HG02884 (cell line): ENCODE measurements at regions not wholly inside any gene's neighbourhood (a gene's known extent, or its start where the extent isn't known, plus 50 kb on each side); places are given as distances from the start of the nearest gene placed in this dataset.
A peak's percentile ranks its signal among the peaks of the same experiment; 100 is the strongest.
"Not testable (repeated sequence)": the region's sequence is repeated elsewhere in the genome, so short reads cannot be mapped to it uniquely, and the experiment has no call there.

ENCODE experiments used
- ATAC-seq: cut with Tn5 transposase; IDR thresholded peaks from one replicate; pipeline ENCODE4 v1.9.1; 2021; ENCODE audit warnings: mild to moderate bottlenecking, moderate library complexity; ENCODE audit not compliant: unreplicated experiment

DNA sequence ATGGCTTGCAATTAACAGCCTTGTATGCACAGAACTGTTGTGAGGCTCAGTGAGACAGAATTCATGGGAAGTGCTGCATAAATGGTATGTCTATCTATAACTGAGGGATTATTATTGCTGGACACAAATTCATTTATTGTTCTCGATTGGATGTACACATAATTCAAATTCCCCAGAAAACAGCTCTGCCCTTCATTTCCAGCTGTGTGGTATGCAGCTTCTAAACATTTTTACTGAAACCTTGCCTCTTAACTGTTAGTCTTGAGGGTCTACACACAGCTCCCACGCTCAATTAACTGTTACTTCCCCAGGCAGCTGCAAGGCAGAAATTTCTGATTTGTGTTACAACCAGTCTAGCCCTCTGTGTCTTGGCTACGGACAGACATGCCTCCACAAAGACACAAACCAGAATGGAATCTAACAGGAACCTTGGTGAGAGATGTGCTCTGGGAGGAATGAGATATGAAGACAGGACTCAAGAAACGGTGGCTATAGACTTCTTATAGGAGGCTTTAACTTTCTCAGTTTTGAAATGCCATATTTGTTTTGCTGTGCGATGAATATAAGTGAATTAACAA, 139.7 kb upstream of the TBL1XR1 start:
- ATAC-seq, result no peak

DNA sequence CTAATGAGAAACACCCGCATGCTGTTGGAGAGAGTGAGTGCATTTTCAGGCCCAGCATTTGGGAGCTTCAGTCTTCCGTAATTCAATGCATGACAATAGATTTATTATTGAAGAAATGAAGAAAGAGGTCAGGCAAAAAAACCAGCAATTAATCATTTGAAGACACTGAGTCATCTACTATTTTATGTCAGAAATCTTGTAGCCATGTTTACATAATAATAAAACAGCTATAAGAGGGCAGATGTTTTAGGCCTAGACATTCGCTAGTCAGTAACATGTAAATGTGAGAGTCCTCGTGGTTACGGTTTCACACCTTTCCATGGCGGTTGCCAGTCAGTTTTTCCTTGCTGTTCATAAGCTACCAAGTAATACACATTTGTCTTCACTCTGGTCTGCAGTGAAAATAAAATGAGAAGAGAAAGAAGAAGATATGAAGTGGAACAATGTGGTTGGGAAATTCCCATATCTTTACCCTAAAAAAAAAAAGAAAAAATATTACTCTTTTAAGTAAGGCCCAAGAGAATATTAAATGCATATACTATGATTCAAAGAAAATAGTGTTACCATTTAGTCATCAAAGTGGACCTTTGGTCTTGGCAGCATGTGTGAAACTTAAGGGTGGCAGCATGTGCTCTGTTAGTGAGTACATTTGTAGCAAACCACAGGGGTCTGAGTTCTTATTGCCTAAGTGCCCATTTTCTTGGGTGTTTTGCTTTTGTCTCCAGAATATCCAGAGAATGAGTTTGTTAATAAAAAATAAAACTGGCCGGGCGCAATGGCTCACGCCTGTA, 140.5 kb upstream of the TBL1XR1 start:
- ATAC-seq, result peak; percentile 91

DNA sequence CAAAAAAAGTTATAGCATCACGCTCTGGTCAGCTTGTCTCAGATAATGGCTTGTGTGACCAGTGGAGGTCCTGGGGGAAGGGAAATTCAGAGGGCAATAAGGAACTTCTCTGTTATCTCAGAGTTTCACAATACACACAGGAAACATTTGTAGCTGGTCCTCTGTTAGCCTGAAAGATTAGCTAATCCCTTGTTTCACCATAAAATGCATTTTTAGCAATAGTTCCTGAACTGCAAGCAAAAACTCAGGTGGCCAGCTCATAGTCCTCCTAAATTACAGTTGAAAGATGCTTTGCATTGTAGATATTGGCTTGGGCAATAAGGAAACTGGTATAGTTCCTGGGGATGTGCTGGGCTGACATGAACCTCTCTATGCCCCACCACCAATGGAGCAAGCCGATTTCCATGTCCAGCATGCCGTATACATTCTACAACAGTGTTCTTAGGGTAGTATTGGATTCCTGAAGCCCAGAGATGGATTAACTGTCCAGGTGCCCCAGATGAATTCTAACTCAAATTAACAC, 141.5 kb upstream of the TBL1XR1 start:
- peak; percentile 30 for ATAC-seq

DNA sequence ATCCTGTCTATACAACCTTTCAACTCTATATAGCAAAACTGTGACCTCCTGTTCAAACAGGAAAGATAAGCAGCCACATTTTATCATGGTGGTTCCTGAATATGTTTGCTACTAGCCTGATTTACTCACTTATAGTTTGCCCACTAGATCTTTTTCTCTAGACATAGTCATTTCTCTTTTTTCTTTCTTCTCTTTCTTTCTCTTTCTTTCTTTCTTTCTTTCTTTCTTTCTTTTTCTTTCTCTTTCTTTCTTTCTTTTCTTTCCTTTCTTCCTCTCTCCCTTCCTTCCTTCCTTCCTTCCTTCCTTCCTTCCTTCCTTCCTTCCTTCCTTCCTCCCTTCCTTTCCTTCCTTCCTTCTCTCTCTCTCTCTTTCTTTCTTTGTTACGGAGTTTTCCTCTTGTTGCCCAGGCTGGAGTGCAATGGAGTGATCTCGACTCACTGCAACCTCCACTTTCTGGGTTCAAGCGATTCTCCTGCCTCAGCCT, 142.0 kb upstream of the TBL1XR1 start:
- ATAC-seq, result not testable (repeated sequence)

DNA sequence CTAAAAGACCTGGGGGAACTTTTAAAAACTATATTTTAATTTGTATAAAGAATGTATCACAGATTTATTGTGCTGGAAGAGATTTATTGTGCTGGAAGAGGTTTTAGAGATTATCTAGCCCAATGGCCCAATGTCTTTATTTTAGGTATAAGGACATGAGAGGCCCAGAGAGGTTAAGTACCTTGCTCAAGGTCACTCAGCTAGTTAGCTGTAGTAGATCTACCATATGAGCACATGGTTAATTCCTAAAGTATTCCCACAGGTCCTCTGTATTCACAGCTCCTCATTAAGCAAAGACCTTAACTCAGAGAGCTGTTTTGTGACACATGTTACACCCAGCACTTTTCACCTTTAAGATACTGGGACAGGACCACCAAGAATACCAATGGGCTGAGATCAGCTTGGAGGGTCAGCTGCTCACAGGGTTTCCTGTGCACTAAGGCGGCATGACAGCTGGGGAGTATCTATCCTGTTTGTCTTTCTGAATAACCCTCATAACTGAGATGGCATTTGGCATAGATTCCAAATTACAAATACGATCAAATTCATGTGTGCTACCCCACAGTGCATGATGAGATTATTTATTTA, 143.1 kb upstream of the TBL1XR1 start:
- no peak for ATAC-seq

DNA sequence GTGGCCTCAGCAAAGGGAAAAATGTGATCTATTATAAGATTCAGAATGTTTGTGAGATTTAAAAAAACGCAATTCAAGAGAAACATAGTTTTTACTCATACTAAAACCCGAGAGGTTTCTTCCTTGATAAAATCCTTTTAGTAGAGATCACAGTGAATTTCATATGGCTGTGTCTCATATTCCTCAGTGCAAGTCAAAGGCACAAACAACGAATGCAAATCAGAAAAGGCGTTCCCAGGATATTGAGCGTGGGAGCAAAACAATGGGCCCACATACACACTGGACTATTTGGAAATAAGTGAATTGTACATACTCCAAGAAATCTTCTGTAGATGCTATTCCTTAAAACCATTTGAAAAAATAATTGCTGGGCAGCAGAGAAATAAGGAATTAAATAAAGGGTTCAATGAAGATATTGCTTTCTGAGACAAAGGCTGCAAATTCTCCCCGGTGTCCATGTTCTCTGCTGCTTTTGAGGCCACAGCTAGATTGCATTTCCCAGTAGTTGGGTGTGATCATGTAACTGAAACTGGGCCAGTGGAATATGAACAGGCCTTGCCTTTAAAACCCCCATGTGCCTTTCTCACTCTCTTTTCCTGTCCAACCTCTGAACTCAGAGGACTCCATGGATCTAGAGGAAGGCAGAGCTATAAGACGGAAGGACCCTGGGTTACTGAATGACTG, 144.6 kb upstream of the TBL1XR1 start:
- ATAC-seq, result no peak

DNA sequence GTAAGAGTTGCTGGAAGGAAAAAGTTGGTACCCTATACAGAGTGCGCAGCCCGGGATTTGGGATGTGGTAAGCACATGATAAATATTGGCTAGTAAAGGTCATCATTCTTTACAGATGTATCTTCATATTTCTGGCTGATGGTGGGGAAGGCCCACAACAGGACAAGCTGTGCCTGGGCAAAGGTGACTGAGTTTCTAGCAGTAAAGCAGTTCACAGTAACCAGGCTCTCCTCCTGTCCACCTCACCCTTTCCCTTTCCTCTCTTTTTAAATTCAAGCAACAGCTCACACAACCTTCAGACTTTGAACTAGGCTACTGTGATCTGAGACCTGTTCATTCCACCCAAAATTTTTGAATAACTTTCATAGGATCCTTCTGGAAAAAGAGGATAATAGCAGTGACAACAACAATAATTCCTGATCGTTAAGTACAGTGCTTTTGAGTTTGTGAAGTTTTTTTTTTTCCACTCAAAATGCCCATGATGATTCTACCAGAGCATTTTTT, 145.9 kb upstream of the TBL1XR1 start:
- no peak for ATAC-seq

DNA sequence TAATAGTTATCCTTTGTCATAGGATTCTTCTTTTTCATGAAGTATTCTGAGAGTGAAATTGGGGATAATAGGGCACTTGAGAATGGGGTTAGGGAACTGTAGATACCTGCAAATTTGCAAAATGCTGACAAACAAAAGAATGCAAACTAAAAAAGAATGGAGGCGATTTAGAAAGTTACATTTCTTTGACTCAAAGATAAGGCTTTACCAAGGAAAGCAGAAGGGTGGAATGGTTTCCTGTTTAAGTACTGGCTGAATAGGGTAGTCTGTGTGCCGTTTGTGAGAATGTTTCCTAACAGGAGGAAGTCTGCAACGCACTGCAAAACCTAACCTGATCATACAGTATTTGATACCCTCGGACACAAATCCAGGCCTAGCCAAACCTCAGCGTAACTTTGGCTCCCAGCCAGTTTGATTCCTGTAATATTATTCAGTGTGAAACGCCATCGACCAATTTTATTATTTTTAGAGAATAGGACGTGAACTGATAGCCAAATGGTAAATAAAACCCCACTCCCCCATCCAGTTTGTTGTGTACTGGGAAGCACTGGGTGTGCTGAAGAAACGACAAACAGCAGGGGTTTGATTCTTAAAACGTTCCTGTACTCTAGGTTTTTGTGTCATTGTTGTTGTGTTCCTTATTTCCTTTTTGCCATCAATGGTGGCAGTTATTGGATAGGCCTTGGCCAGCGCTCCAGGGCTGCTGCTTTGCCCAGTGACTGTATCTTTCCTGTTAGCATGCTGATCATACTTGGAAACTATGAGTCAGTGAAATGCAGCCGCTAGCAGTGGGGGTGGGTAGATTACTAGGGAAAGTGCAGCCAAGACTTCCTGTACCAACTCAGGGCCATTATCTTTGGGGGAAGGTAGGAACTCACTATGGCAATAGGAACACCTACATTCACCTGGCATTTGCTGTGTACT, 148.0 kb upstream of the TBL1XR1 start:
- ATAC-seq, result peak; percentile 83

DNA sequence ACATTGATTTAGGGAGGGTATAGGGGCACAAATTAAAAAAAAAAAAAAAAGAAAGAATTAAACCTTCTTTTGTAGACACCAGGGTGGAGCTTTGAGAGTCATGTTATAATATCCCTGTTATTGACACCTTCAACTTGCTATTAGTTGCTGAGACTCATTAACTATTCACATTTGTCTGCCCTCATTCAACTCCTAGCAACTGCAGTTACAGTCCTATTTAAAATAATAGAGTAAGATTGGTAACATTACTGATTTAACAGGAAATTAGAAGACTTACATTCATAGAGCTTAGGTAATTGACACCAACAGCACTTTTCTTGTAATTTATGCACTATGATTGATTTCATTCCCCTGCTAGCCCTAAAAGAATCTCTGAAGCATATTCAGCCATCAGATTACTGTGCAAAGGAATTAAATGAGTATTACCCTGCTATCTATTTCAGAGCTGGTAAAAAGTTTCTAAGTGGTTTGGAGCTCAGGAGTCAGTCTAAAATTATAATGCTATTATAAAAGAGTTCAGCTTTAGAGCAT, 148.8 kb upstream of the TBL1XR1 start:
- peak; percentile 26 for ATAC-seq

DNA sequence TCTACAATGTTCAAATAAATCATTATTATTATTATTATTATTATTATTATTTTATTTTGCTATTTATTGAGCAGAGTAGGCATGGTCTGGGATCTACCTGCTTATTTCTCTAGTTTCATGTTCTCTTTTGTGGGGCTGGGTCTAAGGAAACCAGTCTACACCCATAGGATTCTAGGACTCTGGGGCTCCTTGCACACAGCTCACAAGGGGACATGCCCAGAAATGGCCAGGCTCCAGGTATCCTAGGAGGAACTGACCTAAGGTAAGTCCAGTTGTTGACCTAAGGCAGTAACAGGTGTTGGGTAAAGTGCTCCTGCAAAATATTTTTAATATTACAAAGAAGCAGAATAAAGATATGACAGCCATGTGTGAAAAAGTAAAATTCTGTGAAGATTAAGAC, 149.6 kb upstream of the TBL1XR1 start:
- ATAC-seq, result no peak

DNA sequence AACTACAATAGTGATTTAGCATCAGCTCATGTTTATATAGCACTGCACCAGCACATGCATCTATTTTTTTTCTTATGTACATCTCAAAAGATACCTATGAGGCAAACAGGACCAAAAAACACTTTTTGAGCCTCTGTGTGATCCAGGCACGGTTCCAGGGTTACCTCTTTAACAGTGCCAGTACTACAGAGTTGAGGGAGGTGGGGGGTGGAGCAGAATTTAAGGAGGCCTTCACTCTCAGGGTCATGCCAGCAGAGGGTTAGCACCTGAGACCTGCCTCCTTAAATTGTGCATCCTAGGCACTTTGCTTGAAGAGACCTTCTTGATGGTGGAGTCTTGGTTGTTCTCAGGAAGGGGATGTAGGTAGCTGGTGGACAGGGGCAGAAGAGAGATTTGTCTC, 150.3 kb upstream of the TBL1XR1 start:
- ATAC-seq, result no peak

DNA sequence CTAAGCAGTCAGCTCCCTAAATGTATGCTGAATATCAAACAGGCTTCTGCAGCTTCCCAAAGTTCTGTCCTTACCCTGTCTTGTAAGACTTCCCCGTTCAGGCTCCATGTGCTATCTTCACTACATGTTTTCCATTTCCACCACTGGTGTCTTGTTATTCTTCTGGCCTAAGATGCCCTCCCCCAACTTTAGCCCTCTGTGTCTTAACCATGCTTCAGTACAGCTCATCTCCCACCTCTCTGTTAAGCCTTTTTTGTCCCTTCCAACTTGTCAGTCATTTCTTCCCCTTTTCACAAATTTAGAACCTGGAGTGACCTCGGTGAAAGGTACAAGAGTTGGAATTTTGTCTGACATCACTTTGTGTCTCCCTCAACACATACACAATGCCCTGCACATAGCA, 151.7 kb upstream of the TBL1XR1 start:
- no peak for ATAC-seq

DNA sequence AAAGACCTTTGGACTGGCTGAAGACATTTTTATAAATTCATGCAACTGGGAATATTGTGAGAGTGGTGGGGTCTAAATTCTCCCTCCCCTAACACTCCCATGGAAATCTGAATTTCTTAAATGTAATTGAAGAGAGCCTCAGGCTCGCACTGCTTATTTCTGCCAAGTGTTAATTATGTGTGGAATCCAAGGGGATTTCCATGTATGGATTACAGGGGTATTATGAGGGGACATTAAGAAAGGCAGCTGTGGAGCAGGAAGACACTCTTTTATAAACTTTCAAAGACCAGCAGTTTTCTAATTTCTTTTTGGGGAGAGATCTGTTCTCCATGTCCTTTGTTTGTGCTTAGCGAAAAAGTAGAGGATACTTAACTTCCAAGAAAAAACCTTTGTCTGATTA, 152.1 kb upstream of the TBL1XR1 start:
- no peak for ATAC-seq

DNA sequence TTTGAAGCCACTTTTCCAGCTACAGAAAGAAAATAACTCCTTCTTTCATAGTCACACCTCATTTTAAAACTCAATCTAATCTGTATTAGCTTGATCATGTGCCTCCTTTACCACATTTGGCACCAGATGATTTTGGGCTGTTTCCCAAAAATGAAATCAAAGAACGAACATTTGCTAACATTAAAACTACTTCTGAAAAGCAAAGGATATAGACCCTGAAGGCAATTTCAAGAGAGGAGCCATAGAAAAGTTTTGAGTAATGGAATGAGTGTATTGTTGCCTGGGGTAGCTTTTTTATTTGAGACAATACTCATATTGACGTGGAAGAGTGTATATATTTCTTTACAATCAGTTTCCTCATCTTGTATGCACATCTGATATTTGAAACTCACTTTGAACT, 152.8 kb upstream of the TBL1XR1 start:
- no peak for ATAC-seq

DNA sequence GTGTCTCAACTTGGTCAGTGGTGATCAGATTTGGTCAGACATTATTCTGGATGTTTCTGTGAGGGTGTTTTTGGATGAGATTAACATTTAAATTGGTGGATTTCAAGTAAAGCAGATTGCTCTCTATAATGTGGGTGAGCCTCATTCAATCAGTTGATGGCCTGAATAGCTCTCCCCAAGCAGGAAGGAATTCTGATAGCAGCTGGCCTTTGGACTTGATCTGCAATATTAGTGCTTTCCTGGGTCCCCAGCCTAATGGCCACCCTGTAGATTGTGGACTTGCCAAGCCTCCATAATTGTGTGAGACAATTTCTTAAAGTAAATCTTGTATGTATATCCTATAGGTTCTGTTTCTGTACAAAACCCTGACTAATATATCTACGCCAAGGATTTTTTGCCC, 153.9 kb upstream of the TBL1XR1 start:
- ATAC-seq, result no peak

DNA sequence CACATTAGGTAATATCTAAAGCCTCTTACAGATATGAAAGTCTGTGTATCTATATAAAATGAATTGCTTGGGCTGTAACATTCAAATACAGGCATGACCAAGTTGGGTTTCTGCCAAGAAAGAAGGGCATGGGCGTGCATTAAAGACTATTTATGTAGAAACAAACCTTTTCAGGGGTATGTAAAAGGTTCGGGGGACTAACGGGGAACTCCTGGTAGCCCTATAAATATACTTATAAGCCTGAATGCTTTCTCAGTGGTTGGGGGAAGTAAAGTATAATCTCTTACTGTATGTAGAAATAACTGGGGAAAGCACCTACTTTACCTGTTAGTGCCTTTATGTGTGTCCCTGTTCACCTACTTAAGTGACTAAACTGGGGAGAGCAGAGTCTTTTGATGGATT, 154.5 kb upstream of the TBL1XR1 start:
- peak; percentile 97 for ATAC-seq

DNA sequence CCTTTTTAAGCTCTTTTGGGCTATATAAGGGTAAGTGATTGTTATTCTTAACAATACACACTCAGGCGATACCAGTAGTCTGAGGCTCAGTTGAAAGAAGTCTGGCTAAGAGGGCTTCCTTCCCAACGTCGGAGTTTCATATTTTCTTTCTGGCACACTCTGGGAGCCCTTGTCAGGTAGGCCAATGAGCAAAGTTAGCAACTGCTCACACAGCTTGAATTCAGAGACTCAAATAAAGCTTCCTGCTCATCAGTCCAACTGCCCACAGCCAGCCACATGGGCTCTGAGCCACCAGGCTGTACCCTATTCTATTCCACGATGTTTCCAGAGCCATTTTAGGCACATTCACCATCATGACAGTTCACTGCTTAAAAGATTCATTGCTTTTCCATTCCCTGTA, 155.1 kb upstream of the TBL1XR1 start:
- no peak for ATAC-seq

DNA sequence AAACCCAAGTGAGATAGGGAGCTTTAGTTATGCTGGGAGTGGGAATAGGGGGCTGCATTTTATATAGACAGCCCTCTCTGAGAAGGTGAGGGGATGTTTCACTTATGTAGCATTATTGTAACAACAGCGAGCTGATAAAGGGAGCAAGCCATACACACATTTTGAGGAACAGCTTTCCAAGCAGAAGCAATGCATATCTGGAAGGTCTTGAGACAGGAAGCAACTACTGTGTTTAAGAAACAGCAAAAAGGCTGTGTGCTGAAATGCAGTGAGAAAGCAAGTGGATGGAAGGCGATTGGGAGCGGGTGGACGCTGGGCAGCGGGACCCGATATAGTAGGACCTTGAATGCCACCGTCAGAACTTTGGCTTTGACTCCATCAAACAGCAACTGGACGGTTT, 155.9 kb upstream of the TBL1XR1 start:
- ATAC-seq, result no peak

DNA sequence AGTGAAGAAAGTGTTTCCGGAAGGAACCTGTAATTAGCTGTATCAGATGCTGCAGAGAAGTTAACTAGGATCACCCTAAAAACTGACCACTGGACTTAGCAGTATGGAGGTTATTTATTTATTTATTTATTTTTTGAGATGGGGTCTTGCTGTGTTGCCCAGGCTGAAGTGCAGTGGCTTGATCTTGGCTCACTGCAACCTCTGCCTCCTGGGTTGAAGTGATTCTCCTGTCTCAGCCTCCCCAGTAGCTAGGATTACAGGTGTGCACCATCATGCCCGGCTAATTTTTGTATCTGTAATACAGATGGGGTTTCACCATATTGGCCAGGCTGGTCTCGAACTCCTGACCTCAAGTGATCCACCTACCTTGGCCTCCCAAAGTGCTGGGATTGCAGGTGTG, 156.6 kb upstream of the TBL1XR1 start:
- not testable (repeated sequence) for ATAC-seq

DNA sequence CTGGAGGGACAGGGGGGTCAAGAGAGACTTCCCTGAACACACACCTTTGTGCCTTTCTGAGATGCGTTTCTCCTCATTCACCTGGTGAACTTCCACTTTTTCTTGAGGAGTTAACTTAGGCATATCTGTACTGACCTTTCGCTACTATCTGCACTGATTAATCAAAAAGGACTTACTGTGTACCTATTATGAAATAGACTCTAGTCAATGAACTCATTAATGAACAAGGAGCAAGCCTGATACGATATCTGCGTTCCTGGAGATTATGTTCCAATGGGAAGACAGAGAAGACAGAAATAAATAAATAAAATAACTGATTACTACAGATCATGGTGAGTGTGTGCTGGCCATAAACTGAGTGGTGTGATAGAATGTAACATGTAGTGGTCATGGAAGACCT, 157.2 kb upstream of the TBL1XR1 start:
- ATAC-seq, result no peak
